ENCODE measurements at regions not wholly inside any gene's neighbourhood (a gene's known extent, or its start where the extent isn't known, plus 50 kb on each side); places are given as distances from the start of the nearest gene placed in this dataset.

- Histone ChIP-seq H3K4me3 (no peak overlapping the region), H3K27ac (no peak overlapping the region), H3K9me3 (peaks cover 0 to 6% (median 0%) of the 10 kb centered on the region in 4 donors), H3K36me3 (no peaks in the 10 kb centered on the region), H3K4me1 (no peaks in the 10 kb centered on the region), H3K27me3 (no peaks in the 10 kb centered on the region)
- no peak for DNase-seq
- no peak for TF ChIP-seq POLR2A (IDR thresholded peaks at IDR 0.05)
- no peak for TF ChIP-seq CTCF (IDR thresholded peaks at IDR 0.05)
These were observed 554.3 kb upstream of the CHRM3 start for GRCh38 chr1:238832106-238832505.

GRCh38 chr1:238830036-238830611 lies 556.2 kb upstream of the CHRM3 start:
- no peaks in the 10 kb centered on the region for H3K36me3 ChIP-seq
- peaks cover 0 to 6% (median 0%) of the 10 kb centered on the region in 4 donors for H3K9me3 ChIP-seq
- no peak overlapping the region for H3K4me3 ChIP-seq
- H3K4me1 ChIP-seq = no peaks in the 10 kb centered on the region
- DNase-seq = no peak
- no peak overlapping the region for H3K27ac ChIP-seq
- H3K27me3 ChIP-seq = no peaks in the 10 kb centered on the region
- TF ChIP-seq POLR2A (IDR thresholded peaks at IDR 0.05) = no peak
- TF ChIP-seq CTCF (IDR thresholded peaks at IDR 0.05) = no peak

DNA sequence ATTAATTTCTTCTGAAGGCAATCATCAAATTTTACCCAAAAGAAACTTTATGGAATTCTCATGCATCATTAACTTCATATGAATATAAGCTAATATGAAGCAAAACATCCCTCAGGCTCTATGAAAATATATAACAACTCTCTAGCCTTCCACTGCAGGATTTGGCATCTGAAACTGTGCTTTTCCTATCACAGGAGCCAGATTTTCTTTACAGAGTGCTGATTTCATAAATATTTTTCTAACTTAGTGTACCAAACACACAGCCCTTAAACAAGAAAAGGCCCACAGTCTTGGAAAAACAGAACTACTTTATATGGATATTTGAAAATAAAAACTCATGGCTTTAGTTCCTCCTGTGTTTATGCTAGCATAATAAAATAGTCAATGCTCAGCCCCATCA lies 559.5 kb upstream of the CHRM3 start:
- Histone ChIP-seq H3K27me3 (no peaks in the 10 kb centered on the region), H3K4me3 (no peak overlapping the region), H3K9me3 (peaks cover 0 to 6% (median 0%) of the 10 kb centered on the region in 4 donors), H3K4me1 (no peaks in the 10 kb centered on the region), H3K27ac (no peak overlapping the region), H3K36me3 (no peaks in the 10 kb centered on the region)
- no peak for DNase-seq
- TF ChIP-seq POLR2A (IDR thresholded peaks at IDR 0.05) (no peak), CTCF (IDR thresholded peaks at IDR 0.05) (no peak)

- DNase-seq = no peak
- Histone ChIP-seq H3K27ac (no peak overlapping the region), H3K9me3 (no peaks in the 10 kb centered on the region), H3K4me1 (no peaks in the 10 kb centered on the region), H3K36me3 (no peaks in the 10 kb centered on the region), H3K27me3 (no peaks in the 10 kb centered on the region), H3K4me3 (no peak overlapping the region)
- TF ChIP-seq CTCF (IDR thresholded peaks at IDR 0.05) (no peak), POLR2A (IDR thresholded peaks at IDR 0.05) (no peak)
These were observed 563.0 kb upstream of the CHRM3 start for GRCh38 chr1:238823416-238823815.

DNA sequence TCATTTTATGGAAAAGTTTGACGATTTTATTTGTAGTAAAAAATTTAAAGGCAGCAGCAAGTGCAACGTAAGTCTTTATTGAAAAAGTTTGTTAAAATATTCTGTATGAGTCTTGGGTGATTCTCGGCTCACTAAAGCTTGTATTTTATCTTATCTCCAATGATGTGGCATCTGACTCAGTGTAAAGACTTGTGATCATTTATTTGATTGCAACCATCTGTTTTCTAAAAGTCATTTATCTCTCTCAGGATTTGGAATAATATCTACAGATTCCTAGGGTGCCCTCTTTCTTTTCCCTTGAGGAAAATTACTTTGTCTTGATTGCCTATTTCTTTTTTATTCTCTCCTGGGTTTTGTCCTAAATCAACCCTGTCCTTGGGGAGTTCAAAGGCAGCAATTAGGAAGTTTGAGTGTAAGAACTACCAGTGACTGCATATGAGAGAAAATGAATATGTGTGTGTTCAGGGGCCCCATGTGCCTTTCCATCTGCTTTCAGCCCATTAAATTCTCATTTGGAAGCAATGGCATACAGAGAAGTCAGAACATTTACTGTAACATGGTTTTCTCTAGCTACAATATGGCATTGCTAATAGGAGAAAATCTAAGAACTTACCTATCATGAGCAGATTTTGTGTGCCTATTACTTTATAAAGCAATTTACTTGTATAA lies 575.0 kb upstream of the CHRM3 start:
- Histone ChIP-seq H3K9me3 (no peaks in the 10 kb centered on the region), H3K27ac (no peak overlapping the region), H3K36me3 (no peaks in the 10 kb centered on the region), H3K27me3 (no peaks in the 10 kb centered on the region), H3K4me3 (no peak overlapping the region), H3K4me1 (no peaks in the 10 kb centered on the region)
- no peak for DNase-seq
- no peak for TF ChIP-seq POLR2A (IDR thresholded peaks at IDR 0.05)
- TF ChIP-seq CTCF (IDR thresholded peaks at IDR 0.05) = no peak
